Uterus (tissue), 3 donors: ENCODE measurements at regions not wholly inside any gene's neighbourhood (a gene's known extent, or its start where the extent isn't known, plus 50 kb on each side); places are given as distances from the start of the nearest gene placed in this dataset.
"Not testable (repeated sequence)": the region's sequence is repeated elsewhere in the genome, so short reads cannot be mapped to it uniquely, and the experiment has no call there.

ENCODE experiments used
- DNase-seq, 2 donors: peaks; one replicate each; pipeline ENCODE4 v3.0.0-alpha.2; 2019 to 2020
- H3K27ac ChIP-seq, 2 donors: fragments of 200-600 bp; sonication (generic); 1 replicate in 1 of 2; 2 replicates in 1 of 2; pipeline ENCODE4 v1.5.1; 2016 to 2018
- H3K27me3 ChIP-seq, 2 donors: fragments of 200-600 bp; sonication (generic); one replicate each; pipeline ENCODE4 v1.5.1; 2018 to 2019; ENCODE audit warnings: control low read depth in 1 of 2
- H3K36me3 ChIP-seq, 2 donors: fragments of 200-600 bp; sonication (generic); one replicate each; pipeline ENCODE4 v1.5.1; 2019; ENCODE audit warnings: control low read depth in 1 of 2
- H3K4me1 ChIP-seq, 2 donors: fragments of 200-600 bp; sonication (generic); one replicate each; pipeline ENCODE4 v1.5.1; 2018 to 2019; ENCODE audit warnings: control low read depth in 1 of 2
- H3K4me3 ChIP-seq, 2 donors: fragments of 200-600 bp; sonication (generic); 1 replicate in 1 of 2; 2 replicates in 1 of 2; pipeline ENCODE4 v1.5.1; 2018 to 2019; ENCODE audit warnings: mild to moderate bottlenecking in 1 of 2
- H3K9me3 ChIP-seq, 2 donors: fragments of 200-600 bp; sonication (generic); one replicate each; pipeline ENCODE4 v1.5.1; 2019; ENCODE audit warnings: control low read depth in 1 of 2
- POLR2A ChIP-seq, 2 donors: fragments of 450-650 bp; IDR thresholded peaks; one replicate each; pipeline ENCODE4 v1.6.1; 2016; ENCODE audit warnings: antibody characterized with exemption in 2 of 2, mild to moderate bottlenecking in 1 of 2, moderate library complexity in 1 of 2
- intact Hi-C: fragments of 100-400 bp; cut with DNase I; formaldehyde crosslinking; loops from one replicate; pipeline ENCODE4 v1.15.1; 2023; ENCODE audit warnings: low total_unique reads
- TF ChIP-seq, protein P1 (sequence below), 4 experiments: fragments of 200-600 bp in 2 of 4; fragments of 450-650 bp in 2 of 4; sonication (generic) in 2 of 4; IDR thresholded peaks; one replicate each; pipeline ENCODE4 v1.5.1; 2016 to 2019; ENCODE audit warnings: antibody characterized with exemption in 4 of 4, mild to moderate bottlenecking in 2 of 4, moderate library complexity in 1 of 4
- donor health status: DM: yes; HTN: yes; CAD: no.

GRCh38 chr2:131425231-131425941, 50.5 kb upstream of the TUBA3D start:
- Histone ChIP-seq H3K27ac (peak overlapping the region; percentile 59 to 65), H3K9me3 (no peaks in the 10 kb centered on the region), H3K4me3 (peak overlapping the region in 1 of 2 donors; percentile 43), H3K36me3 (no peaks in the 10 kb centered on the region), H3K27me3 (no peaks in the 10 kb centered on the region), H3K4me1 (no peaks in the 10 kb centered on the region)
- TF ChIP-seq POLR2A (IDR thresholded peaks at IDR 0.05): no peak
- TF ChIP-seq, protein P1, sequence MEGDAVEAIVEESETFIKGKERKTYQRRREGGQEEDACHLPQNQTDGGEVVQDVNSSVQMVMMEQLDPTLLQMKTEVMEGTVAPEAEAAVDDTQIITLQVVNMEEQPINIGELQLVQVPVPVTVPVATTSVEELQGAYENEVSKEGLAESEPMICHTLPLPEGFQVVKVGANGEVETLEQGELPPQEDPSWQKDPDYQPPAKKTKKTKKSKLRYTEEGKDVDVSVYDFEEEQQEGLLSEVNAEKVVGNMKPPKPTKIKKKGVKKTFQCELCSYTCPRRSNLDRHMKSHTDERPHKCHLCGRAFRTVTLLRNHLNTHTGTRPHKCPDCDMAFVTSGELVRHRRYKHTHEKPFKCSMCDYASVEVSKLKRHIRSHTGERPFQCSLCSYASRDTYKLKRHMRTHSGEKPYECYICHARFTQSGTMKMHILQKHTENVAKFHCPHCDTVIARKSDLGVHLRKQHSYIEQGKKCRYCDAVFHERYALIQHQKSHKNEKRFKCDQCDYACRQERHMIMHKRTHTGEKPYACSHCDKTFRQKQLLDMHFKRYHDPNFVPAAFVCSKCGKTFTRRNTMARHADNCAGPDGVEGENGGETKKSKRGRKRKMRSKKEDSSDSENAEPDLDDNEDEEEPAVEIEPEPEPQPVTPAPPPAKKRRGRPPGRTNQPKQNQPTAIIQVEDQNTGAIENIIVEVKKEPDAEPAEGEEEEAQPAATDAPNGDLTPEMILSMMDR (IDR thresholded peaks at IDR 0.05): no peak
- no peak for DNase-seq
- intact Hi-C loops: no loop called here

GRCh38 chr2:131424605-131425114, 51.3 kb upstream of the TUBA3D start:
- Histone ChIP-seq H3K27ac (peak overlapping the region; percentile 37 to 65), H3K4me3 (peak overlapping the region in 1 of 2 donors; percentile 28)
- H3K27me3 ChIP-seq, H3K9me3 ChIP-seq, DNase-seq, H3K36me3 ChIP-seq, intact Hi-C loops, H3K4me1 ChIP-seq: not testable (repeated sequence)

- intact Hi-C loops, H3K4me1 ChIP-seq, DNase-seq, H3K9me3 ChIP-seq, H3K4me3 ChIP-seq, H3K36me3 ChIP-seq, H3K27me3 ChIP-seq: not testable (repeated sequence)
- peak overlapping the region in 1 of 2 donors; percentile 13 for H3K27ac ChIP-seq
Observed at GRCh38 chr2:131420751-131421150, 55.2 kb upstream of the TUBA3D start.

- Histone ChIP-seq H3K4me3 (no peak overlapping the region), H3K27ac (peak overlapping the region; percentile 29 to 51), H3K9me3 (no peaks in the 10 kb centered on the region), H3K27me3 (no peaks in the 10 kb centered on the region), H3K36me3 (no peaks in the 10 kb centered on the region), H3K4me1 (peaks cover 0 to 3% of the 10 kb centered on the region in 2 donors)
- TF ChIP-seq, protein P1 (IDR thresholded peaks at IDR 0.05): no peak
- TF ChIP-seq POLR2A (IDR thresholded peaks at IDR 0.05): no peak
- intact Hi-C loops: no loop called here
- DNase-seq: peak; percentile 33 to 72
Observed at GRCh38 chr2:131419441-131419840, 55.5 kb upstream of the RAB6D start.

- DNase-seq: no peak
- Histone ChIP-seq H3K36me3 (no peaks in the 10 kb centered on the region), H3K4me1 (peaks cover 0 to 3% of the 10 kb centered on the region in 2 donors), H3K27me3 (no peaks in the 10 kb centered on the region), H3K27ac (peak overlapping the region in 1 of 2 donors; percentile 29), H3K9me3 (no peaks in the 10 kb centered on the region), H3K4me3 (no peak overlapping the region)
- TF ChIP-seq POLR2A (IDR thresholded peaks at IDR 0.05): no peak
- TF ChIP-seq, protein P1 (IDR thresholded peaks at IDR 0.05): no peak
- intact Hi-C loops: no loop called here
Observed at GRCh38 chr2:131418625-131419024, 54.7 kb upstream of the RAB6D start.

DNA sequence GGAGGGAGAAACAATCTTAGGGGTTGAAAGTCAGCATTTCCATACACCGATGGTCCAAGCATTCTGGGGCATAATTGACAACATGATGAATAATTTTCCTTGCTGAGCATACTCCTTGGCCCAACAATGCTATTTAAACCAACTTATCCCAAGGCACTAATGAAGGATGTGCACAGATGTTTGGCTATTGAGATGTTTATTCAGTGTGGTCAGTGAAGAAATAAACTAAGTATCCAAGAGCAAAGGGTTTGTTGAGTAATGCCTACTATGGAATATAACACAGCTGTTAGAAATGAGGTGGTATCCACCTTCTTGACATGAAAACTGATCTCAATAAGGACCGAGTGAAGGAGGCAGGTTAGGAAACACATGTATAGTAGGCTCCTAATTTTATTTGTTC, 53.9 kb upstream of the RAB6D start:
- no peaks in the 10 kb centered on the region for H3K27me3 ChIP-seq
- no peaks in the 10 kb centered on the region for H3K9me3 ChIP-seq
- H3K4me1 ChIP-seq: peaks cover 0 to 3% of the 10 kb centered on the region in 2 donors
- H3K36me3 ChIP-seq: no peaks in the 10 kb centered on the region
- no peak overlapping the region for H3K4me3 ChIP-seq
- no peak for TF ChIP-seq POLR2A (IDR thresholded peaks at IDR 0.05)
- TF ChIP-seq, protein P1 (IDR thresholded peaks at IDR 0.05): no peak
- intact Hi-C loops: no loop called here
- DNase-seq: no peak
- H3K27ac ChIP-seq: no peak overlapping the region
